IMR-90 (cell line): ENCODE measurements at regions not wholly inside any gene's neighbourhood (a gene's known extent, or its start where the extent isn't known, plus 50 kb on each side); places are given as distances from the start of the nearest gene placed in this dataset.

ENCODE experiments used
- ATAC-seq: fragments of 200-7000 bp; cut with Tn5 transposase; 2 replicates; pipeline ENCODE4 v1.9.1; 2020; ENCODE audit warnings: low read depth, mild to moderate bottlenecking, moderate library complexity
- BruUV-seq: library from RNA; stranded (reverse); fragments of 400-500 nt; replicated peaks from 2 replicates; lab custom pipeline; 2021; lab: Mats Ljungman, UMichigan
- CTCF ChIA-PET: fragments of 300-600 bp; formaldehyde crosslinking; extraction: SDS; loops from one replicate; lab custom pipeline; 2021; ENCODE audit warnings: antibody characterized with exemption; lab: Yijun Ruan, JAX
- POLR2A ChIA-PET: fragments of 300-600 bp; sonication (Branson Sonifier 250); formaldehyde crosslinking; loops from one replicate; lab custom pipeline; 2022; ENCODE audit warnings: antibody characterized with exemption; ENCODE audit not compliant: unreplicated experiment; lab: Charles Lee
- DNase-seq: peaks from one replicate; pipeline ENCODE4 v3.0.0; 2013
- H2AFZ ChIP-seq: replicated peaks from 2 replicates; pipeline ENCODE3; 2013; ENCODE audit warnings: low read length, mild to moderate bottlenecking; ENCODE audit not compliant: poor library complexity
- H2AK5ac ChIP-seq: 2 replicates; pipeline ENCODE4 v1.6.1; 2013; ENCODE audit warnings: low read depth, low read length, inconsistent platforms
- H2AK9ac ChIP-seq: replicated peaks from 2 replicates; pipeline ENCODE3; 2013; ENCODE audit warnings: mild to moderate bottlenecking, low read depth, low read length, moderate library complexity; ENCODE audit not compliant: poor library complexity
- H2BK120ac ChIP-seq: 2 replicates; pipeline ENCODE4 v1.6.1; 2013; ENCODE audit warnings: low read depth, low read length, inconsistent platforms
- H2BK15ac ChIP-seq: 3 replicates; pipeline ENCODE4 v1.6.1; 2013; ENCODE audit warnings: low read depth, low read length, inconsistent platforms
- H2BK20ac ChIP-seq: 2 replicates; pipeline ENCODE4 v1.6.1; 2013; ENCODE audit warnings: low read depth, mild to moderate bottlenecking, inconsistent platforms, low read length, moderate library complexity
- H2BK5ac ChIP-seq: 2 replicates; pipeline ENCODE4 v1.6.1; 2013; ENCODE audit warnings: mild to moderate bottlenecking, low read depth, low read length, inconsistent platforms; ENCODE audit not compliant: poor library complexity, severe bottlenecking
- H3K14ac ChIP-seq: replicated peaks from 2 replicates; pipeline ENCODE4 v1.6.1; 2013; ENCODE audit warnings: low read depth, low read length, inconsistent platforms
- H3K18ac ChIP-seq: 2 replicates; pipeline ENCODE4 v1.6.1; 2013; ENCODE audit warnings: low read depth, low read length, control low read depth
- H3K23ac ChIP-seq: 2 replicates; pipeline ENCODE4 v1.6.1; 2013; ENCODE audit warnings: low read depth, low read length, inconsistent platforms
- H3K27ac ChIP-seq: 2 replicates; pipeline ENCODE4 v1.5.1; 2013; ENCODE audit warnings: mild to moderate bottlenecking, control low read depth, low read length; ENCODE audit not compliant: insufficient read depth
- H3K27me3 ChIP-seq: 2 replicates; pipeline ENCODE4 v1.6.1; 2013; ENCODE audit warnings: low read length; ENCODE audit not compliant: control insufficient read depth, insufficient read depth
- H3K36me3 ChIP-seq: 2 replicates; pipeline ENCODE4 v1.6.1; 2013; ENCODE audit warnings: low read length, mixed read lengths; ENCODE audit not compliant: control insufficient read depth, insufficient read depth
- H3K4ac ChIP-seq: 2 replicates; pipeline ENCODE4 v1.6.1; 2013; ENCODE audit warnings: low read depth, low read length, inconsistent platforms
- H3K4me1 ChIP-seq: 2 replicates; pipeline ENCODE4 v1.6.1; 2013; ENCODE audit warnings: low read length, mixed read lengths; ENCODE audit not compliant: control insufficient read depth, insufficient read depth
- H3K4me2 ChIP-seq: 2 replicates; pipeline ENCODE4 v1.6.1; 2013; ENCODE audit warnings: low read depth, mild to moderate bottlenecking, control low read depth, low read length, moderate library complexity
- H3K4me3 ChIP-seq: 2 replicates; pipeline ENCODE4 v1.5.1; 2013; ENCODE audit warnings: low read depth, mild to moderate bottlenecking, control low read depth, low read length, moderate library complexity; ENCODE audit not compliant: insufficient read depth
- H3K56ac ChIP-seq: 2 replicates; pipeline ENCODE4 v1.6.1; 2013; ENCODE audit warnings: low read length, inconsistent platforms; ENCODE audit not compliant: insufficient read depth; ENCODE audit errors: extremely low read depth
- H3K79me1 ChIP-seq, 2 experiments: 2 replicates each; pipeline ENCODE4 v1.6.1; 2013; ENCODE audit warnings: low read length in 2 of 2, inconsistent platforms in 1 of 2, low read depth in 1 of 2
- H3K9ac ChIP-seq: 2 replicates; pipeline ENCODE4 v1.6.1; 2013; ENCODE audit warnings: low read depth, low read length, control low read depth
- H3K9me1 ChIP-seq: 2 replicates; pipeline ENCODE4 v1.6.1; 2013; ENCODE audit warnings: low read length, inconsistent platforms; ENCODE audit not compliant: insufficient read depth
- H3K9me3 ChIP-seq: 2 replicates; pipeline ENCODE4 v1.6.1; 2013; ENCODE audit warnings: low read length; ENCODE audit not compliant: control insufficient read depth, insufficient read depth
- H4K20me1 ChIP-seq: 2 replicates; pipeline ENCODE4 v1.6.1; 2013; ENCODE audit warnings: low read length, inconsistent platforms; ENCODE audit not compliant: insufficient read depth
- H4K5ac ChIP-seq: 2 replicates; pipeline ENCODE4 v1.6.1; 2013; ENCODE audit warnings: mild to moderate bottlenecking, low read depth, low read length, control low read depth
- H4K8ac ChIP-seq, 2 experiments: 2 replicates each; pipeline ENCODE4 v1.6.1; 2013; ENCODE audit warnings: low read depth in 2 of 2, low read length in 2 of 2, control low read depth in 1 of 2, inconsistent platforms in 1 of 2
- H4K91ac ChIP-seq: 2 replicates; pipeline ENCODE4 v1.6.1; 2013; ENCODE audit warnings: low read depth, low read length, inconsistent platforms; ENCODE audit not compliant: insufficient read depth
- NFE2L2 ChIP-seq: fragments of 150-350 bp; IDR thresholded peaks from 2 replicates; pipeline ENCODE4 v1.6.1; 2016; ENCODE audit warnings: low read depth, mild to moderate bottlenecking, low read length
- RFX5 ChIP-seq: IDR thresholded peaks from 2 replicates; pipeline ENCODE4 v1.8.0; 2012; ENCODE audit warnings: low read depth, mild to moderate bottlenecking, low read length, moderate library complexity
- WGBS, 2 experiments: methylation state at CpG; one replicate each; pipeline versions ENCODE4 v1.1.5 to v1.1.7; 2013; ENCODE audit warnings: missing lambda C conversion rate in 2 of 2; ENCODE audit not compliant: insufficient read length in 1 of 2; ENCODE audit errors: extremely low coverage in 2 of 2; 5-methylcytosine and 5-hydroxymethylcytosine counted together
- dilution Hi-C: fragments of 300-500 bp; cut with HindIII; formaldehyde crosslinking; loops from one replicate; pipeline ENCODE4 v1.14.3; 2018; ENCODE audit warnings: low sequenced_read_pairs; ENCODE audit not compliant: unreplicated experiment
- in situ Hi-C: fragments of 300-500 bp; cut with MboI; formaldehyde crosslinking; loops from 3 replicates; pipeline ENCODE4 v1.14.3; 2019; ENCODE audit warnings: low sequenced_read_pairs, inconsistent platforms, mixed read lengths
- intact Hi-C: fragments of 100-400 bp; cut with micrococcal nuclease; formaldehyde crosslinking; loops from 2 replicates; pipeline ENCODE4 v1.10.0; 2022

DNA sequence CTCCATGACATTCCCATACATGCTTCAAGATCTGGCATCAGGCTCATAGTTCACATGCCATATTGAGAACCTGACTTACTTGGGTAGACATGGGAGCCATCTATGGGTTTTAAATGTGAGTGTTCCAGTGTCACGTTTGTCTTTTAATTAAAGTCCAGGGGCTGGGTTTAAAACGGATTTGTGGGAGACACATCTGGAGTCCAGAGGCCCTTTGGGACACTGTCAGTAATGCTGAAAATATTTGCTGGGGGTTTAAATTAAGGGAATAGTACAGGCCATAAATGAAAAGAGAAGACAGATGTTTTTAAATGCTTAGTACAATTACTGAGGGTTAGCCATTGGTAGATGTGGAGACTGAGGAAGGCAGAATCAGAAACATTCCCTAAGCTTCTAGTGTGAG lies 478.0 kb downstream of the PID1 start:
- Histone ChIP-seq H3K9ac (no peak overlapping the region), H3K27me3 (no peaks in the 10 kb centered on the region), H3K56ac (no peak overlapping the region), H3K4me3 (no peak overlapping the region), H3K36me3 (no peaks in the 10 kb centered on the region), H2BK5ac (no peak overlapping the region), H2BK15ac (no peak overlapping the region), H2AFZ (no peak overlapping the region), H2BK120ac (no peak overlapping the region), H4K20me1 (no peaks in the 10 kb centered on the region), H3K4me2 (no peak overlapping the region), H4K91ac (no peak overlapping the region), H2BK20ac (no peak overlapping the region), H2AK5ac (no peak overlapping the region), H4K8ac (no peak overlapping the region), H3K79me1 (no peaks in the 10 kb centered on the region), H3K27ac (no peak overlapping the region), H3K14ac (no peak overlapping the region), H3K9me1 (no peaks in the 10 kb centered on the region), H4K5ac (no peak overlapping the region), H3K23ac (no peak overlapping the region), H3K4me1 (no peaks in the 10 kb centered on the region), H2AK9ac (no peak overlapping the region), H3K4ac (no peak overlapping the region), H3K9me3 (peaks cover 3% of the 10 kb centered on the region; the same call in 1 of the 2 replicates), H3K18ac (no peak overlapping the region)
- intact Hi-C loops (no loop called here), in situ Hi-C loops (no loop called here), dilution Hi-C loops (no loop called here)
- no peak for ATAC-seq
- no peak for DNase-seq
- CTCF ChIA-PET: no interaction called here
- POLR2A ChIA-PET: no interaction called here
- no TSS peak for BruUV-seq
- WGBS, 2 experiments: 60% methylated on average over 2 of the region's 2 CpGs; no CpG with 5 or more reads in 1 of the 2 experiments
- TF ChIP-seq RFX5: no peak
- TF ChIP-seq NFE2L2: no peak
